H1 (cell line): ENCODE measurements at regions not wholly inside any gene's neighbourhood (a gene's known extent, or its start where the extent isn't known, plus 50 kb on each side); places are given as distances from the start of the nearest gene placed in this dataset.

ENCODE experiments used
- BRCA1 ChIP-seq: IDR thresholded peaks from 2 replicates; pipeline ENCODE4 v1.6.1; 2012; ENCODE audit warnings: low read depth, low read length, improper control_type of control experiment
- EZH2 ChIP-seq: fragments of 200-600 bp; sonication (generic); IDR thresholded peaks from 2 replicates; pipeline ENCODE4 v1.7.1; 2012; ENCODE audit warnings: low read depth, mild to moderate bottlenecking, moderate library complexity, low read length, inconsistent platforms; ENCODE audit not compliant: severe bottlenecking
- GABPA ChIP-seq: IDR thresholded peaks from 2 replicates; pipeline ENCODE4 v1.6.1; 2011; ENCODE audit warnings: mild to moderate bottlenecking, low read length, moderate library complexity, borderline replicate concordance; ENCODE audit not compliant: insufficient read depth
- KDM1A ChIP-seq: fragments of 200-600, 300-600 bp; sonication (generic); IDR thresholded peaks from 2 replicates; pipeline ENCODE4 v1.7.1; 2016; ENCODE audit warnings: mild to moderate bottlenecking, low read length, borderline replicate concordance
- MAFK ChIP-seq: IDR thresholded peaks from 2 replicates; pipeline ENCODE4 v1.6.1; 2012; ENCODE audit warnings: low read depth, mild to moderate bottlenecking, improper control_type of control experiment, low read length
- PHF8 ChIP-seq: fragments of 200-600 bp; sonication (generic); conservative IDR thresholded peaks from 2 replicates; pipeline ENCODE4 v1.7.1; 2012; ENCODE audit warnings: low read depth, mild to moderate bottlenecking, inconsistent platforms, low read length, moderate library complexity
- RBBP5 ChIP-seq: IDR thresholded peaks from 2 replicates; pipeline ENCODE4 v1.7.1; 2012; ENCODE audit warnings: low read depth, mild to moderate bottlenecking, inconsistent platforms, low read length, moderate library complexity, borderline replicate concordance
- SIX5 ChIP-seq: IDR thresholded peaks from 2 replicates; pipeline ENCODE4 v1.6.1; 2011; ENCODE audit warnings: mild to moderate bottlenecking, low read depth, low read length
- TCF12 ChIP-seq: IDR thresholded peaks from 2 replicates; pipeline ENCODE4 v1.6.1; 2011; ENCODE audit warnings: low read depth, mild to moderate bottlenecking, low read length
- YY1 ChIP-seq: IDR thresholded peaks from 2 replicates; pipeline ENCODE4 v1.6.1; 2011; ENCODE audit warnings: low read depth, mild to moderate bottlenecking, low read length
- TF ChIP-seq, protein P1 (sequence below), 3 experiments: IDR thresholded peaks; 1 replicate in 2 of 3; 2 replicates in 1 of 3; pipeline versions ENCODE4 v1.5.1 to v1.6.1; 2011; ENCODE audit warnings: low read length in 3 of 3, mild to moderate bottlenecking in 3 of 3, inconsistent platforms in 2 of 3, low read depth in 1 of 3, moderate library complexity in 1 of 3; ENCODE audit not compliant: insufficient read depth in 1 of 3; ENCODE audit errors: control extremely low read depth in 1 of 3
- TF ChIP-seq, protein P2 (sequence below): IDR thresholded peaks from 2 replicates; pipeline ENCODE4 v1.6.1; 2011; ENCODE audit warnings: low read length, improper control_type of control experiment

DNA sequence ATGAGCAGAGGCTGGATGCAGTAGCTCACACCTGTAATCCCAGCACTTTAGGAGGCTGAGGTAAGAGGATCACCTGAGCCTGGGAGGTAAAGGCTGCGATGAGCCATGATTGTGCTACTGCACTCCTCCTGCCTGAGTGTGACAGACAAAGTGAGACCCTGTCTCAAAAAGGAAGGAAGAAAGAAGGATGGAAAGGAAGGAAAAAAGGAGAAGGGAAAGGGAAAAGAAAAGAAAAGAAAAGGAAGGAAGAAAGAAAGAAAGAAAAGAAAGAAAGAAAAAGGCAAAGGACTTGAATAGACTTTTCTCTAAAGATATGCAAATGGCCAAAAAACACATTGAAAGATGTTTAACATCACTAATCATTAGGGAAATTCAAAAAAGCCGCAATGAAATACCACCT is 215.3 kb upstream of the MYLIP start:
- no peak for TF ChIP-seq BRCA1
- TF ChIP-seq TCF12 = no peak
- no peak for TF ChIP-seq MAFK
- no peak for TF ChIP-seq EZH2
- TF ChIP-seq GABPA = no peak
- TF ChIP-seq, protein P1, sequence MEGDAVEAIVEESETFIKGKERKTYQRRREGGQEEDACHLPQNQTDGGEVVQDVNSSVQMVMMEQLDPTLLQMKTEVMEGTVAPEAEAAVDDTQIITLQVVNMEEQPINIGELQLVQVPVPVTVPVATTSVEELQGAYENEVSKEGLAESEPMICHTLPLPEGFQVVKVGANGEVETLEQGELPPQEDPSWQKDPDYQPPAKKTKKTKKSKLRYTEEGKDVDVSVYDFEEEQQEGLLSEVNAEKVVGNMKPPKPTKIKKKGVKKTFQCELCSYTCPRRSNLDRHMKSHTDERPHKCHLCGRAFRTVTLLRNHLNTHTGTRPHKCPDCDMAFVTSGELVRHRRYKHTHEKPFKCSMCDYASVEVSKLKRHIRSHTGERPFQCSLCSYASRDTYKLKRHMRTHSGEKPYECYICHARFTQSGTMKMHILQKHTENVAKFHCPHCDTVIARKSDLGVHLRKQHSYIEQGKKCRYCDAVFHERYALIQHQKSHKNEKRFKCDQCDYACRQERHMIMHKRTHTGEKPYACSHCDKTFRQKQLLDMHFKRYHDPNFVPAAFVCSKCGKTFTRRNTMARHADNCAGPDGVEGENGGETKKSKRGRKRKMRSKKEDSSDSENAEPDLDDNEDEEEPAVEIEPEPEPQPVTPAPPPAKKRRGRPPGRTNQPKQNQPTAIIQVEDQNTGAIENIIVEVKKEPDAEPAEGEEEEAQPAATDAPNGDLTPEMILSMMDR (IDR thresholded peaks at IDR 0.05; ENCODE audit: control extremely low read depth in 1 of 3, insufficient read depth in 1 of 3, low read depth in 1 of 3, low read length in 3 of 3) = no peak
- no peak for TF ChIP-seq PHF8
- no peak for TF ChIP-seq RBBP5
- no peak for TF ChIP-seq YY1
- TF ChIP-seq, protein P2, sequence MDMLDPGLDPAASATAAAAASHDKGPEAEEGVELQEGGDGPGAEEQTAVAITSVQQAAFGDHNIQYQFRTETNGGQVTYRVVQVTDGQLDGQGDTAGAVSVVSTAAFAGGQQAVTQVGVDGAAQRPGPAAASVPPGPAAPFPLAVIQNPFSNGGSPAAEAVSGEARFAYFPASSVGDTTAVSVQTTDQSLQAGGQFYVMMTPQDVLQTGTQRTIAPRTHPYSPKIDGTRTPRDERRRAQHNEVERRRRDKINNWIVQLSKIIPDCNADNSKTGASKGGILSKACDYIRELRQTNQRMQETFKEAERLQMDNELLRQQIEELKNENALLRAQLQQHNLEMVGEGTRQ = no peak
- no peak for TF ChIP-seq SIX5
- TF ChIP-seq KDM1A = no peak
